Germinal center (tissue), 1 donor: ENCODE measurements at regions not wholly inside any gene's neighbourhood (a gene's known extent, or its start where the extent isn't known, plus 50 kb on each side); places are given as distances from the start of the nearest gene placed in this dataset.
"Not testable (repeated sequence)": the region's sequence is repeated elsewhere in the genome, so short reads cannot be mapped to it uniquely, and the experiment has no call there.

Experiments
- DNase-seq: peaks from one replicate; pipeline ENCODE4 v3.0.0; 2012; ENCODE audit warnings: mixed read lengths, low spot score

GRCh38 chr2:53028746-53029423, 738.7 kb upstream of the CHAC2 start:
- no peak for DNase-seq

GRCh38 chr2:53028225-53028624, 739.4 kb upstream of the CHAC2 start:
- no peak for DNase-seq

GRCh38 chr2:53022248-53022647, 745.4 kb upstream of the CHAC2 start:
- DNase-seq: not testable (repeated sequence)

GRCh38 chr2:53021828-53022227, 745.8 kb upstream of the CHAC2 start:
- DNase-seq: no peak

GRCh38 chr2:53021292-53021691, 746.3 kb upstream of the CHAC2 start:
- no peak for DNase-seq

GRCh38 chr2:53018825-53019425, 748.7 kb upstream of the CHAC2 start:
- no peak for DNase-seq

GRCh38 chr2:53006980-53007379, 760.6 kb upstream of the CHAC2 start:
- no peak for DNase-seq

GRCh38 chr2:53004413-53004812, 763.2 kb upstream of the CHAC2 start:
- no peak for DNase-seq

GRCh38 chr2:52995424-52995823, 772.2 kb upstream of the CHAC2 start:
- DNase-seq: no peak

- DNase-seq: no peak
Measured at GRCh38 chr2:52976143-52976949, 791.3 kb upstream of the CHAC2 start.

GRCh38 chr2:52974127-52974526, 793.5 kb upstream of the CHAC2 start:
- no peak for DNase-seq

- DNase-seq: no peak
Measured at GRCh38 chr2:52970642-52971041, 797.0 kb upstream of the CHAC2 start.

- no peak for DNase-seq
Measured at GRCh38 chr2:52968043-52968442, 799.6 kb upstream of the CHAC2 start.

GRCh38 chr2:52964916-52965530, 802.6 kb upstream of the CHAC2 start:
- DNase-seq: no peak

GRCh38 chr2:52961403-52961802, 806.2 kb upstream of the CHAC2 start:
- no peak for DNase-seq

- DNase-seq: no peak
Measured at GRCh38 chr2:52960881-52961280, 806.7 kb upstream of the CHAC2 start.

- no peak for DNase-seq
Measured at GRCh38 chr2:52959801-52960200, 807.8 kb upstream of the CHAC2 start.

- no peak for DNase-seq
Measured at GRCh38 chr2:52956766-52957165, 810.8 kb upstream of the CHAC2 start.

- DNase-seq: no peak
Measured at GRCh38 chr2:52956118-52956517, 811.5 kb upstream of the CHAC2 start.

- no peak for DNase-seq
Measured at GRCh38 chr2:52955079-52955478, 812.5 kb upstream of the CHAC2 start.

GRCh38 chr2:52940101-52940500, 827.5 kb upstream of the CHAC2 start:
- no peak for DNase-seq

GRCh38 chr2:52939250-52939649, 828.4 kb upstream of the CHAC2 start:
- DNase-seq: no peak

- no peak for DNase-seq
Measured at GRCh38 chr2:52936029-52936428, 831.6 kb upstream of the CHAC2 start.
